NCI-H460 (cell line): ENCODE measurements at regions not wholly inside any gene's neighbourhood (a gene's known extent, or its start where the extent isn't known, plus 50 kb on each side); places are given as distances from the start of the nearest gene placed in this dataset.
"Not testable (repeated sequence)": the region's sequence is repeated elsewhere in the genome, so short reads cannot be mapped to it uniquely, and the experiment has no call there.

Experiments
- DNase-seq: peaks from one replicate; pipeline ENCODE4 v3.0.0-alpha.2; 2016; ENCODE audit warnings: low read depth; ENCODE audit errors: extremely low read depth

DNA sequence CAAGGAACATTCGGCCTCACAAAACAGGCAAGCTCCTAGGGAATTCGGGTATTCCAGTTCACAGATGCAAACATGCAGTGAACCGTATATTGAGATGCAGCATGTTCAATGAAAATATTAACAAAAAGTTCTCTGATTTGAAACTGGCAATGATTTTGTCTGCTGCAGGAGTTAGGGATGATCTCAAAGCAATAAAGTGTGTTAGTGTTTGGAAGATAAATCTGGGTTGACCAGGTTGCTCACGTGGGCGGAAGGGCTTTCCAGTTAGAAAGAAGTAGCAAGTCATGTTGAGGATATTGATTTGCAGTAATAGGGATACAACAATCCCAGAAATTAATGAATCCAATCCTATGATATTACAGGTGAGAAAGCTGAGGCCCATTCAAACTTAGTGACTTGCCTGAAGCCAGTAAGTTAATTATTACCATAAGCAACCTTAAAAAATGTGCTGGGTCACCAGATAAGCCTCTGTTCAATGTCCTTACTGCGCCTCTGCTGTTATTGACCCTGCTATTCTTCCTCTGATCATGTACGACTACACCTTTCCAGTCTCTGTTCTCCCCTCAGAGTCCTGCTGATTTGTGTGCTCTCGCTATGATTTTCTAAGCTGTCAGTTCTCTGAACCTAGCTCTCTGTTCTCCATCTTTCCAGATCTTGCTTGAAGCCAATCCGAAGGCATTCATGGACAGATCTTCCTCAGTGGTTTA lies 370.8 kb downstream of the DSEL start:
- no peak for DNase-seq

DNA sequence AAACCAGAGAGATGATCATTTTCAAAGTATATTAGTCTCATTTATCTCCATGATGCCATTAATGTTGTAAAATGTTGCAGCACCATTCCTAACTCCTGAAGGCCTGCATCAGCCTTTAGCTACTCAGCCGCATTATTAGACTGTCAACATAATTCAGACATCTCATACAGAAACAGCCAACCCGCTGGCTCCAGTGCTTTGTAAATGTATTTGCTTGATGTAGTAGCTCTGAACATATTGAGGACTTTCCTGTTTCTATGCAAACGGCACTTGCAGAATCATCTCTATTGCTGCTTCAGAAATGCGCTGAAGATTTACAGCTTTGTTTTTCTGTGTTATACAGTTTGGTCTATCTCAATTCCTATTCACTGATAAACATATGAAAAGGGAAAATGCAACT lies 372.2 kb downstream of the DSEL start:
- DNase-seq: no peak

DNA sequence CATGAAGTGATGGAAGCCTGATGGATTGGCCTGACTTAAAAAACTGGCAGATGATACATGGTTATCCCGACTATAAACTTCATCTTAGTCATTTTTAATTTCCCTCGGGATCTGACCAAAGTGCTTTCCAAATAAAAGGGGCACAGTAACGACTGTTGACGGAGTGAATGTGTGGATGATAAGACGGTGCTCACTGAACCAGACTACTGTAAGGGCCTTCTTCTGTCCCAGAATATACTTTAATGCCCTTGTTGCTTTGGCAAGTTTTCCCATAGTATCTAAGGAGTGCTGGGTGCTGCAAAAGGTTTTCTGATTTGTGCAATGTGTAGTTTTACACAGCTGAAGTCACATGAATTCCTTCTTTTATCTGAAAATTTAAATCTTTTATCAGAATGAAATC lies 373.5 kb downstream of the DSEL start:
- no peak for DNase-seq

DNA sequence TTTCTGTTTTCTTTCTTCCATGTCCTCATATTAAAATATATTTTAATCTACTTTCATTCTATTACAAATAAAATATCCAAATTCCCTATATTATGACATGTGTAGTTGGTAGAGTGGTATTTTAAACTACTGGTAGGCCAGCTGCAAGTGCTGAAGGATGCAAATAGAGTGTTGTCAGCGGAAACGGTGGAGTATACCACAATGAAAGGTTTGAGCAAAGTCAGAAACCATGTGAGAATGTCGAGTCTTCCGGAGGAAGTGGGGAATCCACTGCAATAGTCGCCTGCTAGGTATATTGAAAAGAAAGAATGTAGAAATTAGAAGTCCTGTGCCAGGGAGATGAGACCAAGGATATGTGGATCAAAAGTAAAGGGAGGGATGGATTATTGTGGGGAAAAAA lies 373.9 kb downstream of the DSEL start:
- no peak for DNase-seq

DNA sequence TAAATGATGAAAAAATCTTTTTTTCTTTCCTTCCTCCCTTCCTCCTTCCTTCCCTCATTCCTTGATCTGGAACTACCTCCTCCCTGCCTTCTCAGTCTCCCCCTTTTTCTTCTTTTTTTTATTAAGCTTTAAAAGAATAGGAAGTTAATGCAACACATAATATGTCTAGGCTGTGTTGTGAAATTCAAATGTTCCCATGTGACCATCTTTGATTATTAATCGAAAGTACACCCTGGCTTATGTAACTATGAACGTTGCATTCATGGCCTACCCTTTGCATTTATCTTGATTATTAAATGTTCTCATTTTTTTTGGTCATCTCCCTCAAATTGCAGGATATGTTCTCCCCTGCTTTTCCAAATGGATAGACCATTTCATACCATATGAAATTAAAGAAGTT lies 376.0 kb downstream of the DSEL start:
- DNase-seq: no peak

DNA sequence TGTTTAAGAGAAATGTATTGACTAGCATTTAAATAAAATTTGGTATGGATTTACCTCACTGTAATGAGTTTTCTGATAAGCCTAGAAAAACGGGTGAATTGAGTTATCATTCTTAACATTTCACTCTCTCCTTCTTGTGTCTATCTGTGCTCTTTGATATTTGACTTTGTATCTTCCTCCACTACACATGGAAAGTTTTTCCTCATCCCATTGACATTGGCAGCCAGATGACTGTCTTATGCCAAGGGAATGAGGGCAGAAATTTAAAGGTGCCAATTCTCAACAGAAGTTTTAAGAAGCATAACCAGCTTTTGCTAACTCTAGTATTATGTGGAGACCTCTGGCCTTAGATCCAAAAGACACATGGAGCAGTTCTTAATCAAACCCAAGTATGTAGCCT lies 376.6 kb downstream of the DSEL start:
- DNase-seq: no peak

DNA sequence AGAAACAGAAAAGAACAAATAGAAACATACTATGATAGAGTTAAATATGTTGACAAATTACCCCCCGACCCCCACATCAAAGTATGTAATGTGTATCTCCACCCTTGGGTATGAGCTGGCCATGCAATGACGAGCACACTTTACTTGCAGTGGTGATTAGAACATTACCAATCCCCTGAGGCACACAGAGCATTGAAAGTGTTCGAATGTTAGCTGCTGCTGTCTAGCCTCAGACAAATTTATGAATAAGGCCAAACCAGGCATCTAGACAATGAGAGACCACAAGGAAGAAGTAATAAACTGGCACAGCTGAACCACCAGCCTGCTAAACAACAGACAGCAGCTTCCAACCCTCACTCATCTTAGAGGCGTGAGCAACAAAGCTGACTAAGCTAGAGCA lies 380.5 kb downstream of the DSEL start:
- no peak for DNase-seq

DNA sequence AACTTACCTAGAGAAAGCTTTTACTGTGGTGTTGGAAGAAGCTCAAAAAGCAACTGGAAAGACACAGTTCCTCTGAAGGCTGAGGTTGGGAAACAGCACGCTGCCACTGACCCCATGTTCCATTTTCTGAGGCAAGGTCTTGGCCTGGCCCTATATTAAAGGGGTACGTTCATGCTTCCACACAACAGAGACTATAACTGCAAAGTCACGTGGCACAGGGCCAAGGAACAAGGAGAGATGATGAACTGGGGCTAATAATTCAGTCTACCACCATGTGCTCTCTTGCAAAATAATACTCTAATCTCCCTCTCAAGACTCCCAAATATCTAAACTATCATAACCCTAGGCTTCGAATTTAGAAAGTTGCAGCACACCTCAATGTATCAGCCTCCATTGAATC lies 381.6 kb downstream of the DSEL start:
- no peak for DNase-seq

DNA sequence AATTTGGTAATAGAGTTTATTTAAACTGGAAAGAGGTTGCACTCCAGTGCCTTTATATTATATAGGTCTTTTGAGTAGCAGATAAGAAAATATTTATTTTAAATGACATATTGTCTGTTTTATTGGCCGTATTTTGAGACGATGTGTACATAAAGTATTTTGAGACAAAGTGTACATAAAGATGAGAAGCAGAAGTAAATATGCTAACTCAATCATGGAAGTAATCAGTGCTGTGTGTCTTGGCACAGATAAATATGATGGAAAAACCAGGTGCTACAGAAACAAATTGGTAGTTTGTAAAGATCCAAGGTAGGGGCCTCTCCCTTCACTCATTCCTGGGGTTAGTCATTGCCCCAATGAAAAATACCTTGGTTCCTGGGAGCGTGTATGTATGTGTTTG lies 382.9 kb downstream of the DSEL start:
- no peak for DNase-seq

DNA sequence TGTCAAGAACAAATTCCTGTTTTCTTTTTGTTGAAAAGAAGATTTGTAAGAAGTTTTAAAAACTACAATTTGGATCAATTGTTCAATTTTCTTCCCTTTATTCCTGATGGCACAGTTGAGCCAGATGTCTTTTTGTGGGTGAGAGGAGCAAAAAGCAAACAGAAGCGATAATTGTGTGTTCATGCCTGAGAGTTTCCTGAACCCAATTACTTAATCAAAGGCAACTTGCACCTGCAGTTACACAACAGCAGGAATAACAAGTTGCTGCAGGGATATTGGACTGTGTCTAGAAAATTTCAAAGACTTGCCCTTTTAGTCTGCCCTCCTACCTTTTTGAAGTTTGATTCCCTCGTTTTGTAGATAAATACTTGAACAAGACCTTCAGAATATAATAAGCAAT lies 383.6 kb downstream of the DSEL start:
- no peak for DNase-seq

DNA sequence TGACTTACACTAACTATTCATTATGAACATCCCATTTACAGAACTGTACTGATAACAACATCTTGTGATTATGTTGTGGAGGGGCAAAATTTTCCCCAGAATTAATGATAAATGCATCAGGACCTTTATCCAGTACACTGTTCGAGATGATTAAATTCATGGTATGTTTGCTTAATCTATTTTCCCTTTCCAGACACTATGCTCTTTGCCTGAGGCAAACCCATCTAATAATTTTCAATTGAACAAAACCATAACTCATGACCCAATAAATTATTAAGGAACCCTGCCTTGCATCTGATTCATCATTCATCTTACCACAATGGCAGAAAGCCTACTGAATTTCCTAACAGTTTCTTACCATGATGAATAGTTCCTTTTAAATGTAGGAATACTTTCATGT lies 385.0 kb downstream of the DSEL start:
- DNase-seq: no peak

DNA sequence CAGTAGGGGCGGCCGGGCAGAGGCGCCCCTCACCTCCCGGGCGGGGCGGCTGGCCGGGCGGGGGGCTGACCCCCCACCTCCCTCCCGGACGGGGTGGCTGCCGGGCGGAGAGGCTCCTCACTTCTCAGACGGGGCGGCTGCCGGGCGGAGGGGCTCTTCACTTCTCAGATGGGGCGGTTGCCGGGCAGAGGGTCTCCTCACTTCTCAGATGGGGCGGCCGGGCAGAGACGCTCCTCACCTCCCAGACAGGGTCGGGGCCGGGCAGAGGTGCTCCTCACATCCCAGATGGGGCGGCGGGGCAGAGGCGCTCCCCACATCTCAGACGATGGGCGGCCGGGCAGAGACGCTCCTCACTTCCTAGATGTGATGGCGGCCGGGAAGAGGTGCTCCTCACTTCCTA lies 389.8 kb downstream of the DSEL start:
- not testable (repeated sequence) for DNase-seq

DNA sequence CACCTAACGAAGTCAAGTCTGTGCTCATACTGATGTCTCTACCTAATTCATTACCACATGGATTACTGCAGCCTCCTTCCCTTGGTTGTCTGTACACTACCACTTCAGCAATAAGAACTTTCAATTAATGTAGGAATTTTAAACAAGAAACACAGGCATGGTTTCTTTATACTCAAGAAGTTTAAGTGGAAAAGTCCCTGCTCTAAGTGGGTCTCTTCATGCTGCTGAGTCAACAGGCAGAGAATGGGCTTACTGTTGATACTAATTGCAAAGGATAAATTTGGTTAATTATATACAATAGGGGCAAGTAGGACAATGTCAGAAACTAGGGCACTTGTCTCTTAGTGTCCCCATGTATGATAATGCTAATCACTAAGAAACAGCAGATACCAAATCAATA lies 392.6 kb downstream of the DSEL start:
- no peak for DNase-seq

DNA sequence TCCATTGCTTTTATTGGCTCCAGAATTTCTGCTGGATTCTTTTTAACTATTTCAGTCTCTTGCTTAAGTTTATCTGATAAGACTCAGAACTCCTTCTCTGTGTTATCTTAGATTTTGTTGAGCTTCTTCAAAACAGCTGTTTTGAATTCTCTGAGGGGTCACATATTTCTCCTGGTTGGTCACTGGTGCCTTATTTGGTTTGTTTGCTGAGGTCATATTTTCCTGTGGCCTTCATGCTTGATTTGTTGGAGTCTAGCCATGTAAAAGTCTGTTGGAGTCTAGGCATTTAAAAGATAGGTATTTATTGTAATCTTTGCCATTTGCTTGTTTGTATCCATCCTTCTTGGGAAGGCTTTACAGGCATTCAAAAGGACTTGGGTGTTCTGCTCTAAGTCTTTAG lies 398.7 kb downstream of the DSEL start:
- DNase-seq: no peak

DNA sequence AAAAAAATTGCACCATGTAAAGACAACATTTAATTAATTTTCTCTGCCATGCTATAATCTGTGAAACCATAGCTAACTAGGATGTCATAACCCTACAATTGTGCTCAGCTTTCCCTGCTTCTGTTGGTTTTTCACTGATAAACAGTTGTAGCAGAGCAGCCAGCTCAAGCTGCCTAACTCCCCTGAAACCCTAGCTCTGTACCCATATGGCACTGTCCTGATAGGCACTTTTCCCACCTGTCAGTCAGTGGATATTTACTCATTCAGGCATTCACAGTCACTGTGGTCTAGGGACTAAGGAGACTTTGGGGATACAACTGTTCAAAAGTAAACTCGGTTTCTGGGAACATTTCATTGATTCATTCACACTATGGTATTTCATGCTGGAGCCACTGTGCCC lies 407.0 kb downstream of the DSEL start:
- DNase-seq: no peak

DNA sequence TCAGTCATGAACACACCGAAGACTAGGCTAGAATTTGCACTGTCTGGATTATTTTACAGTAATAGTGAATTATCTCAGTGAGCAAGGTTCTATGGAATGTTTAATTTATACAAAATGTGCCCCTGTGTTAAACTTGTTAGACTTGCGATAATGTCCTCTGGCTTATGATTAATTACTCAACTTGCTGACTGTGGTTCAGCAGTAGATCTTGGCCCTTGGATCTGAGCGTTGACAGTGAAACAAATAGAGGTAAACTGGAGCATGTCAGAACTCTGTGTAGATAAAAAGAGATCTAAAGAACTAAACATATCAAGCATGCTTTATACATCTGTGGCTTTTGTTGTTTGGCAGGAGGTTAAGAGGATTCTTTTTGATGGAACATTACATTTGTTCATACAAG lies 407.6 kb downstream of the DSEL start:
- no peak for DNase-seq

DNA sequence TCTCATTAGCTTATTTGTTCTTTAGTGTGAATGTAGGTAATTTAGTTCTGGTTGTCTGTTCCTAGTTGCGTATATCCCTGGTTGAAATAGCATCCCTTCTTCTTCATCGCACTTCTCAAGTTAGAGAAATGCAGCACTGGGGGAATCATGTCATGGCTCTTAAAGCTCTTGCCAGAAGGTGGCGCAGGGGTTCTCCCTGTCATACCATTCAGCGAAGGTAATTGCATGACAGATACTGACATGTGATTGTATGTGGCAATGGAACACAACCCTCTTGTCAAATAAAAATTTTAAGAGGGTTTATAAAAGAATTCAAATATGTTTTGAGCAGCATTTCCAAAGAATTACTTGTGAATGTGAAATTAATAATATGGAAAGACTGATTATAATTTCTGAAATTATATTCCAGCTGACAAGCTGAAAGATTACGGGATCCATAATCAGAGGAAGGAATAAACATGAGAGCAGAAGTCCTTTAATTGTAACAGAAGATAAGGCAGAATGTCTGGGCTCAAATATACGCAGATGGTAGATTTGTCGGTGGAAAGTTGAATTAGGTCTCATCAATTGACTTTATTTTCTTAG lies 411.7 kb downstream of the DSEL start:
- peak; percentile 68 for DNase-seq

DNA sequence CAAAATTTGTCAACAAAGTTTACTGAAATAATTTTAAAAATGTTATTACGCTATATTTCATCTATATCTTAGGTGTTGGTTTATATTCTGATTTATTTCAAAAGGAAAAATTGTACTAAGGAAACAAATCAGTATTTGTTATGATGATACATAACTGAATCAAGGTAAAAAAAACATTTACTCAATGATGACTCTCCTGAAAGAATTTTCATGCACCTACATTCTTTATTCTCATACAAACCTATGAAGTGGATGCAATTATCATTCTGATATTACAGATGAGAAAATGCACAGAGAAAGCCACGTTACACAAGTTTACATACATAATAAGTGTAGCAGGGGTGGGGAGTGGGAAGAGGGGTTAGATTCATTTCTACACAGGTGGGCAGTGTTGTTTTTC lies 422.4 kb downstream of the DSEL start:
- DNase-seq: no peak

DNA sequence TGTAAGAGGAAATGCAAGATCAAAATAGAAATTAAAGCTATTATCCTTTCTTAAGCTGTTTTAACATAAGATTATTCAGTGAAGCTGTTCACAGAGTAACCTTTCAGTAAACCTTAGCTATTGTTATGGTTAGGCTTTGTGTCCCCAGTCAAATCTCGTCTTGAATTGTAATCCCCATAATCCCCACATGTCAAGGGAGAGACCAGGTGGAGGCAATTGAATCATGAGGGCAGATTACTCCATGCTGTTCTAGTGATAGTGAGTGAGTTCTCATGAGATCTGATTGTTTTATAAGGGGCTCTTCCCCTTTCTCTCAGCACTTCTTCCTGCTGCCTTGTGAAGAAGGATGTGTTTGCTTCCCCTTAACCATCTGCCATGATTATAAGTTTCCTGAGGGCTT lies 424.4 kb downstream of the DSEL start:
- DNase-seq: no peak

DNA sequence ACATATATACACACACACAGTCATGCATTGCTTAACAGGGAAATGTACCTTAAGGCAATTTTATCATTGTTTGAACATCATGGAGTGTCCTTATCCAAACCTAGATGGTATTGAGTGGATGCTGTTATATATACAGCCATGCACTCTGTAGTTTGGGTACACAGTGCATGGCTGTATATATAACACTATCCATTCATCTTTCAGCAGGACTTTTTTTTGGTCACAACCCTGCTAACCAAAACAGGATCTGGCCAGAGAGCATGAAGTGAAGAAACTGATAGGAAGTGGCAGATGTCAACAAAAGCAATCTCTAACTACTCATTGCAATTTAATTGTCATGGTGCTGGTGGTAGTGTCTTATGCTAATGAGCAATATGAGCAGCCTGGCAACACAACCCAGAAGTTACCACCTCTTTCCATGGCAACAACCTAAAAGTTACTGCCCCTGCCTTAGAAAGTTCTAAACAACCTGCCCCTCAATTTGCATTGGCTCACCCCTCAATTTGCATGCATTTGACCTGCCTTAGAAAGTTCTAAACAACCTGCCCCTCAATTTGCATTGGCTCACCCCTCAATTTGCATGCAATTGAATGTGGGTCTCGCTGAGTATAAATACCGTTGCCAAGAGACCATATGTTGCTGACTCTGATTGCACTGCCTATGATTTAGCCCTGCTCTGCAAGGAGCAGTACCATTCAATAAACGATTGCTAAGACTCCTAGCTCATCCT lies 434.9 kb downstream of the DSEL start:
- DNase-seq: no peak

DNA sequence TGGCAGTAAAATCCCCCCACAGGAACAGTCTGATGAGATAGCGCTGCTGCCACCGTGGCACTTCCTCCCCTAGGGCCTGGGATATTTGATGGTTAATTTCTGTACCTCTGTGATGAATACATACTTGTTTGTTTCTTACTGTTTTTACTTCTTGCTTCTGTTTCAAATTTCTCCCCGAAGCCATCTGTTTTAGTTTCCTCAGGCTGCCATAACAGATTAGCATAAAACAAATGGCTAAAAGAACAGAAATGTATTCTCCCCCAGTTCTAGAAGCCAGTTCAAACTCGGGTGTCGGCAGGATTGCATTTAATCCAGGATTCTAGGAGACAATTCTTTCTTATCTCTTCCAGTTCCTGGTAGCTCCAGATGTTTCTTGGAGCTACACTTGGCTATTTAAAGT lies 435.9 kb downstream of the DSEL start:
- DNase-seq: no peak

DNA sequence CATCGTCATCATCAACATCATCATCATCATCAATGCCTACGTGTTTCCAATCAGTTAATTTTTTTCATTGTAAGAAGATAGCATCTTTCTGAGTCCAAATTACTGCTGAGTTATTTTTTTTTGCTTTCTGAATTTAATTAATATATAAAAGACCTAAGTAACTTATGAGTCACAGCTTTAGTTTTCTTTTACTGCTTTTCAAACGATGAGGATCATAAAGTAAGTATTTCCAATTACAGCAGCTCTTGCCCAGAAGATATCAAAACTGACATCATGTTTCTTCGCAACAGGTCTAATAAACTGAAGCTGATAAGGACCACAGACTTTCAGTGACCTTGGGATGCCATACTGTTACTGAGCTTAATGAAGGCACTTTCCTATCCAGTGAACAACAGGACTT lies 442.2 kb downstream of the DSEL start:
- DNase-seq: no peak
